Osteocyte (in vitro differentiated cells): ENCODE measurements at regions not wholly inside any gene's neighbourhood (a gene's known extent, or its start where the extent isn't known, plus 50 kb on each side); places are given as distances from the start of the nearest gene placed in this dataset.

Experiments used
- DNase-seq: peaks from one replicate; pipeline ENCODE4 v3.0.0; 2021; ENCODE audit warnings: mixed read lengths; ENCODE audit not compliant: unreplicated experiment; ENCODE audit errors: extremely low spot score
- H3K27ac Mint-ChIP-seq: one replicate; pipeline ENCODE4 v1.8.0; 2021; ENCODE audit warnings: mild to moderate bottlenecking, mixed read lengths; ENCODE audit not compliant: unreplicated experiment
- H3K27me3 Mint-ChIP-seq: one replicate; pipeline ENCODE4 v1.8.0; 2021; ENCODE audit warnings: mixed read lengths; ENCODE audit not compliant: unreplicated experiment
- H3K36me3 Mint-ChIP-seq: one replicate; pipeline ENCODE4 v1.8.0; 2021; ENCODE audit warnings: mixed read lengths; ENCODE audit not compliant: unreplicated experiment
- H3K4me1 Mint-ChIP-seq: one replicate; pipeline ENCODE4 v1.8.0; 2021; ENCODE audit warnings: mixed read lengths; ENCODE audit not compliant: unreplicated experiment
- H3K4me3 Mint-ChIP-seq: one replicate; pipeline ENCODE4 v1.8.0; 2021; ENCODE audit warnings: mild to moderate bottlenecking, moderate library complexity, mixed read lengths; ENCODE audit not compliant: unreplicated experiment
- H3K9me3 Mint-ChIP-seq: one replicate; pipeline ENCODE4 v1.8.0; 2021; ENCODE audit warnings: mixed read lengths; ENCODE audit not compliant: unreplicated experiment
- TF ChIP-seq, protein P1 (sequence below): fragments of 200-600 bp; sonication (generic); IDR thresholded peaks from 2 replicates; pipeline ENCODE4 v1.5.0; 2021; ENCODE audit warnings: antibody characterized with exemption, mild to moderate bottlenecking, moderate library complexity

DNA sequence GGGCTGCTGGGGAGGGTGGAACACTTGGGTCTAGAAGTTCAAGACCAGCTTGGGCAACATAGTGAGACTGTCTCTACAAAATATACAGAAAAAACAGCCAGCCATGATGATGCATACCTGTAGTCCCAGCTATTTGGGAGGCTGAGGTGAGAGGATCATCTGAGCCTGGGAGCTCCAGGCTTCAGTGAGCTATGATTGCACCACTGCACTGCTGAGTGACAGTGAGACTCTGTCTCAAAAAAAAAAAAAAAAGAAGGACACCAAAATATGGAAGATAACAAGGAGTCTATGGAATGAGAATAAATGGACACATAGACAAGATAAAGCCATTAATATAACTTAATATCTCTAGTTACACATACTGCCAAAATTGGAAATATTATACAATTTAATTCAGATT is 62.7 kb upstream of the IL15 start:
- Mint-ChIP-seq H3K27me3 (no peaks in the 10 kb centered on the region), H3K36me3 (no peaks in the 10 kb centered on the region), H3K4me3 (no peak overlapping the region), H3K9me3 (no peaks in the 10 kb centered on the region), H3K4me1 (peaks cover 27% of the 10 kb centered on the region), H3K27ac (no peak overlapping the region)
- no peak for DNase-seq
- TF ChIP-seq, protein P1, sequence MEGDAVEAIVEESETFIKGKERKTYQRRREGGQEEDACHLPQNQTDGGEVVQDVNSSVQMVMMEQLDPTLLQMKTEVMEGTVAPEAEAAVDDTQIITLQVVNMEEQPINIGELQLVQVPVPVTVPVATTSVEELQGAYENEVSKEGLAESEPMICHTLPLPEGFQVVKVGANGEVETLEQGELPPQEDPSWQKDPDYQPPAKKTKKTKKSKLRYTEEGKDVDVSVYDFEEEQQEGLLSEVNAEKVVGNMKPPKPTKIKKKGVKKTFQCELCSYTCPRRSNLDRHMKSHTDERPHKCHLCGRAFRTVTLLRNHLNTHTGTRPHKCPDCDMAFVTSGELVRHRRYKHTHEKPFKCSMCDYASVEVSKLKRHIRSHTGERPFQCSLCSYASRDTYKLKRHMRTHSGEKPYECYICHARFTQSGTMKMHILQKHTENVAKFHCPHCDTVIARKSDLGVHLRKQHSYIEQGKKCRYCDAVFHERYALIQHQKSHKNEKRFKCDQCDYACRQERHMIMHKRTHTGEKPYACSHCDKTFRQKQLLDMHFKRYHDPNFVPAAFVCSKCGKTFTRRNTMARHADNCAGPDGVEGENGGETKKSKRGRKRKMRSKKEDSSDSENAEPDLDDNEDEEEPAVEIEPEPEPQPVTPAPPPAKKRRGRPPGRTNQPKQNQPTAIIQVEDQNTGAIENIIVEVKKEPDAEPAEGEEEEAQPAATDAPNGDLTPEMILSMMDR, result no peak

GRCh38 chr4:141575884-141576283 is 60.5 kb upstream of the IL15 start:
- TF ChIP-seq, protein P1, result no peak
- H3K36me3 Mint-ChIP-seq, result no peaks in the 10 kb centered on the region
- DNase-seq, result no peak
- no peak overlapping the region for H3K27ac Mint-ChIP-seq
- no peak overlapping the region for H3K4me3 Mint-ChIP-seq
- peaks cover 14% of the 10 kb centered on the region for H3K4me1 Mint-ChIP-seq
- no peaks in the 10 kb centered on the region for H3K27me3 Mint-ChIP-seq
- no peaks in the 10 kb centered on the region for H3K9me3 Mint-ChIP-seq

- H3K9me3 Mint-ChIP-seq, result no peaks in the 10 kb centered on the region
- no peak overlapping the region for H3K27ac Mint-ChIP-seq
- H3K27me3 Mint-ChIP-seq, result no peaks in the 10 kb centered on the region
- H3K4me1 Mint-ChIP-seq, result peaks cover 6% of the 10 kb centered on the region
- no peak for DNase-seq
- H3K36me3 Mint-ChIP-seq, result no peaks in the 10 kb centered on the region
- TF ChIP-seq, protein P1, result no peak
- H3K4me3 Mint-ChIP-seq, result no peak overlapping the region
Observed at GRCh38 chr4:141576585-141577110, 59.7 kb upstream of the IL15 start.

- H3K27me3 Mint-ChIP-seq, result no peaks in the 10 kb centered on the region
- TF ChIP-seq, protein P1, result no peak
- H3K4me1 Mint-ChIP-seq, result no peaks in the 10 kb centered on the region
- H3K36me3 Mint-ChIP-seq, result no peaks in the 10 kb centered on the region
- H3K9me3 Mint-ChIP-seq, result peaks cover 4% of the 10 kb centered on the region
- no peak overlapping the region for H3K4me3 Mint-ChIP-seq
- no peak overlapping the region for H3K27ac Mint-ChIP-seq
- DNase-seq, result no peak
Observed at GRCh38 chr4:141578451-141578850, 57.9 kb upstream of the IL15 start.

- Mint-ChIP-seq H3K4me3 (no peak overlapping the region), H3K36me3 (peaks cover 2% of the 10 kb centered on the region), H3K4me1 (no peaks in the 10 kb centered on the region), H3K9me3 (peaks cover 17% of the 10 kb centered on the region), H3K27ac (no peak overlapping the region), H3K27me3 (no peaks in the 10 kb centered on the region)
- TF ChIP-seq, protein P1, result no peak
- DNase-seq, result no peak
Observed at GRCh38 chr4:141580523-141580922, 55.9 kb upstream of the IL15 start.
